Neural cell (in vitro differentiated cells): ENCODE measurements at regions not wholly inside any gene's neighbourhood (a gene's known extent, or its start where the extent isn't known, plus 50 kb on each side); places are given as distances from the start of the nearest gene placed in this dataset.

Source experiments
- H2AFZ ChIP-seq: fragments of 200-600, 300-800 bp; sonication (generic), shearing (Covaris generic); 2 replicates; pipeline ENCODE4 v1.6.0; 2014; ENCODE audit warnings: low read depth, mild to moderate bottlenecking, antibody characterized with exemption, low read length, moderate library complexity
- H3F3A ChIP-seq: fragments of 200-600 bp; shearing (Covaris generic); 2 replicates; pipeline ENCODE4 v1.6.1; 2016; ENCODE audit warnings: mild to moderate bottlenecking, moderate library complexity, mixed read lengths, antibody characterized with exemption, low read length; ENCODE audit not compliant: insufficient read depth, poor library complexity, severe bottlenecking
- H3K27ac ChIP-seq: fragments of 200-600, 300-800 bp; sonication (generic), shearing (Covaris generic); 2 replicates; pipeline ENCODE4 v1.5.1; 2014; ENCODE audit warnings: mild to moderate bottlenecking, low read length, moderate library complexity
- H3K27me3 ChIP-seq: fragments of 300-800, 200-600 bp; sonication (generic), shearing (Covaris generic); 2 replicates; pipeline ENCODE4 v1.6.0; 2014; ENCODE audit warnings: mild to moderate bottlenecking, low read depth, low read length, moderate library complexity; ENCODE audit not compliant: insufficient read depth
- H3K36me3 ChIP-seq: fragments of 300-800, 200-600 bp; sonication (generic), shearing (Covaris generic); 2 replicates; pipeline ENCODE4 v1.5.1; 2014; ENCODE audit warnings: mild to moderate bottlenecking, antibody characterized with exemption, low read length, moderate library complexity; ENCODE audit not compliant: insufficient read depth
- H3K4me2 ChIP-seq: fragments of 300-800, 200-600 bp; sonication (generic), shearing (Covaris generic); 2 replicates; pipeline ENCODE4 v1.6.0; 2014; ENCODE audit warnings: mild to moderate bottlenecking, low read length
- H3K4me3 ChIP-seq: fragments of 300-800, 200-600 bp; sonication (generic), shearing (Covaris generic); 2 replicates; pipeline ENCODE4 v1.5.1; 2014; ENCODE audit warnings: mild to moderate bottlenecking, low read length, moderate library complexity
- H3K79me2 ChIP-seq: fragments of 200-600 bp; shearing (Covaris generic); replicated peaks from 2 replicates; pipeline ENCODE4 v1.6.0; 2014; ENCODE audit warnings: mild to moderate bottlenecking, low read length, moderate library complexity; ENCODE audit not compliant: insufficient read depth
- H3K9ac ChIP-seq: fragments of 300-800, 200-600 bp; sonication (generic), shearing (Covaris generic); 2 replicates; pipeline ENCODE4 v1.6.1; 2016; ENCODE audit warnings: mild to moderate bottlenecking, low read length, mixed read lengths
- H3K9me2 ChIP-seq: fragments of 200-600 bp; shearing (Covaris generic); 2 replicates; pipeline ENCODE4 v1.6.1; 2016; ENCODE audit warnings: mild to moderate bottlenecking, low read length, mixed read lengths; ENCODE audit not compliant: insufficient read depth
- H3K9me3 ChIP-seq: fragments of 200-600, 300-800 bp; sonication (generic), shearing (Covaris generic); 2 replicates; pipeline ENCODE4 v1.6.1; 2016; ENCODE audit warnings: mild to moderate bottlenecking, mixed run types, low read length, moderate library complexity, mixed read lengths
- H4K20me1 ChIP-seq: fragments of 200-600 bp; shearing (Covaris generic); 2 replicates; pipeline ENCODE4 v1.6.1; 2016; ENCODE audit warnings: mild to moderate bottlenecking, mixed run types; ENCODE audit not compliant: insufficient read depth
- EP300 ChIP-seq: fragments of 450-650 bp; conservative IDR thresholded peaks from 2 replicates; pipeline ENCODE4 v1.6.1; 2014; ENCODE audit warnings: antibody characterized with exemption, mild to moderate bottlenecking, moderate library complexity; ENCODE audit not compliant: poor library complexity, severe bottlenecking
- EZH2 ChIP-seq: fragments of 200-600, 300-800 bp; shearing (Covaris generic), sonication (generic); IDR thresholded peaks from 2 replicates; pipeline ENCODE4 v1.6.1; 2014; ENCODE audit warnings: antibody characterized with exemption, low read length, borderline replicate concordance, mild to moderate bottlenecking; ENCODE audit not compliant: insufficient read depth, poor library complexity, severe bottlenecking
- MXI1 ChIP-seq: fragments of 450-650 bp; conservative IDR thresholded peaks from 2 replicates; pipeline ENCODE4 v1.6.1; 2014; ENCODE audit warnings: antibody characterized with exemption, mild to moderate bottlenecking; ENCODE audit not compliant: poor library complexity, severe bottlenecking
- POLR2AphosphoS5 ChIP-seq: IDR thresholded peaks from 2 replicates; pipeline ENCODE4 v1.6.1; 2012
- RAD21 ChIP-seq: fragments of 450-650 bp; conservative IDR thresholded peaks from 2 replicates; pipeline ENCODE4 v1.6.1; 2014; ENCODE audit warnings: antibody characterized with exemption, mild to moderate bottlenecking, moderate library complexity
- SMC3 ChIP-seq: fragments of 450-650 bp; conservative IDR thresholded peaks from 2 replicates; pipeline ENCODE4 v1.6.1; 2014; ENCODE audit warnings: antibody characterized with exemption, mild to moderate bottlenecking, moderate library complexity; ENCODE audit not compliant: poor library complexity
- TAF1 ChIP-seq: IDR thresholded peaks from 2 replicates; pipeline ENCODE4 v1.6.1; 2012; ENCODE audit warnings: low read depth
- TF ChIP-seq, protein P1 (sequence below): IDR thresholded peaks from 2 replicates; pipeline ENCODE4 v1.6.1; 2012; ENCODE audit warnings: borderline replicate concordance
- TF ChIP-seq, protein P2 (sequence below): fragments of 450-650 bp; IDR thresholded peaks from 2 replicates; pipeline ENCODE4 v1.5.1; 2014; ENCODE audit warnings: antibody characterized with exemption, mild to moderate bottlenecking, moderate library complexity; ENCODE audit not compliant: poor library complexity, severe bottlenecking

DNA sequence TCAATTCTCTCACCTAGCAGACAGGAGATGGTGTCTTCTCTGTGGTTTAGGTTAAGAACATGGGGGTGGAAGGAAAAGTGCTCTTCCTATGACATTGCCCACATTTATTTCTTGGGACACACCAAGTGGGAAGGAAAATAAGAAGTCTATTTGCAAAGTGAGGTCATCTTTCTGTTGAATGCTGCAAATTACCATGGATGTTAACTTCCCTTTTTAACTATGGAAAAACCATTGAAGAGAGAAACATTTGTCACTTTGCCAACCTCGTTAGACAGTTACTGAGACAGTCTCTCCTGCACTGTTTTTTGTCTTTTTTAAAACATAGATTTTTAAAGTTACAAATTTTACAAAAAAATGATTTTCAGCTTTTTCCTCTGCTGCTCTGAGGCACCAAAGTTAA is 72.8 kb upstream of the BEND4 start:
- H4K20me1 ChIP-seq, result no peaks in the 10 kb centered on the region
- no peak overlapping the region for H3K4me3 ChIP-seq
- no peaks in the 10 kb centered on the region for H3K27me3 ChIP-seq
- H3K4me2 ChIP-seq, result no peak overlapping the region
- TF ChIP-seq MXI1 (no peak), RAD21 (no peak), SMC3 (no peak), POLR2AphosphoS5 (no peak), EZH2 (no peak)
- TF ChIP-seq, protein P1, sequence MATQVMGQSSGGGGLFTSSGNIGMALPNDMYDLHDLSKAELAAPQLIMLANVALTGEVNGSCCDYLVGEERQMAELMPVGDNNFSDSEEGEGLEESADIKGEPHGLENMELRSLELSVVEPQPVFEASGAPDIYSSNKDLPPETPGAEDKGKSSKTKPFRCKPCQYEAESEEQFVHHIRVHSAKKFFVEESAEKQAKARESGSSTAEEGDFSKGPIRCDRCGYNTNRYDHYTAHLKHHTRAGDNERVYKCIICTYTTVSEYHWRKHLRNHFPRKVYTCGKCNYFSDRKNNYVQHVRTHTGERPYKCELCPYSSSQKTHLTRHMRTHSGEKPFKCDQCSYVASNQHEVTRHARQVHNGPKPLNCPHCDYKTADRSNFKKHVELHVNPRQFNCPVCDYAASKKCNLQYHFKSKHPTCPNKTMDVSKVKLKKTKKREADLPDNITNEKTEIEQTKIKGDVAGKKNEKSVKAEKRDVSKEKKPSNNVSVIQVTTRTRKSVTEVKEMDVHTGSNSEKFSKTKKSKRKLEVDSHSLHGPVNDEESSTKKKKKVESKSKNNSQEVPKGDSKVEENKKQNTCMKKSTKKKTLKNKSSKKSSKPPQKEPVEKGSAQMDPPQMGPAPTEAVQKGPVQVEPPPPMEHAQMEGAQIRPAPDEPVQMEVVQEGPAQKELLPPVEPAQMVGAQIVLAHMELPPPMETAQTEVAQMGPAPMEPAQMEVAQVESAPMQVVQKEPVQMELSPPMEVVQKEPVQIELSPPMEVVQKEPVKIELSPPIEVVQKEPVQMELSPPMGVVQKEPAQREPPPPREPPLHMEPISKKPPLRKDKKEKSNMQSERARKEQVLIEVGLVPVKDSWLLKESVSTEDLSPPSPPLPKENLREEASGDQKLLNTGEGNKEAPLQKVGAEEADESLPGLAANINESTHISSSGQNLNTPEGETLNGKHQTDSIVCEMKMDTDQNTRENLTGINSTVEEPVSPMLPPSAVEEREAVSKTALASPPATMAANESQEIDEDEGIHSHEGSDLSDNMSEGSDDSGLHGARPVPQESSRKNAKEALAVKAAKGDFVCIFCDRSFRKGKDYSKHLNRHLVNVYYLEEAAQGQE, result no peak
- TF ChIP-seq, protein P2, sequence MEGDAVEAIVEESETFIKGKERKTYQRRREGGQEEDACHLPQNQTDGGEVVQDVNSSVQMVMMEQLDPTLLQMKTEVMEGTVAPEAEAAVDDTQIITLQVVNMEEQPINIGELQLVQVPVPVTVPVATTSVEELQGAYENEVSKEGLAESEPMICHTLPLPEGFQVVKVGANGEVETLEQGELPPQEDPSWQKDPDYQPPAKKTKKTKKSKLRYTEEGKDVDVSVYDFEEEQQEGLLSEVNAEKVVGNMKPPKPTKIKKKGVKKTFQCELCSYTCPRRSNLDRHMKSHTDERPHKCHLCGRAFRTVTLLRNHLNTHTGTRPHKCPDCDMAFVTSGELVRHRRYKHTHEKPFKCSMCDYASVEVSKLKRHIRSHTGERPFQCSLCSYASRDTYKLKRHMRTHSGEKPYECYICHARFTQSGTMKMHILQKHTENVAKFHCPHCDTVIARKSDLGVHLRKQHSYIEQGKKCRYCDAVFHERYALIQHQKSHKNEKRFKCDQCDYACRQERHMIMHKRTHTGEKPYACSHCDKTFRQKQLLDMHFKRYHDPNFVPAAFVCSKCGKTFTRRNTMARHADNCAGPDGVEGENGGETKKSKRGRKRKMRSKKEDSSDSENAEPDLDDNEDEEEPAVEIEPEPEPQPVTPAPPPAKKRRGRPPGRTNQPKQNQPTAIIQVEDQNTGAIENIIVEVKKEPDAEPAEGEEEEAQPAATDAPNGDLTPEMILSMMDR, result no peak
- H3K9ac ChIP-seq, result no peak overlapping the region
- H3K9me2 ChIP-seq, result no peaks in the 10 kb centered on the region
- no peaks in the 10 kb centered on the region for H3K9me3 ChIP-seq
- H3K79me2 ChIP-seq, result no peaks in the 10 kb centered on the region
- H3K36me3 ChIP-seq, result no peaks in the 10 kb centered on the region
- no peak overlapping the region for H2AFZ ChIP-seq
- H3K27ac ChIP-seq, result no peak overlapping the region
- no peaks in the 10 kb centered on the region for H3F3A ChIP-seq

DNA sequence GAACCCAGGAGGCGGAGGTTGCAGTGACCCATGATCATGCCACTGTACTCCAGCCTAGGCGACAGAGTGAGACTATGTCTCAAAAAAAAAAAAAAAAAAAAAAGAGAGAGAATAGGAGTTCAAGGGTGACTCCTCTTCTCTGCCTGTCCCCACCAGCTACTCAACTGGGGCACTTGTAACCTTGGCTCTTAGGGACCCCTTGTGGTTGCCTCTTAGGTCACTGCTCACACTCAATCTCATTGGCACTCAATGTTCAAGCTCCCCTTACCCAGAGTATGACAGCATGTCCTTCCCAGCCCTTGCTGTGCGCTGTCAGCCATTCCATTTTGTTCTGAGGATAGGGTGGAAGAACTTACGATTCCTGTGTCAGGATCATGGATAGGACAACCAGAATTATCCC is 82.4 kb upstream of the BEND4 start:
- H2AFZ ChIP-seq, result no peak overlapping the region
- H3K4me3 ChIP-seq, result no peak overlapping the region
- H3K4me2 ChIP-seq, result no peak overlapping the region
- H3K9me2 ChIP-seq, result no peaks in the 10 kb centered on the region
- no peaks in the 10 kb centered on the region for H3F3A ChIP-seq
- no peaks in the 10 kb centered on the region for H4K20me1 ChIP-seq
- H3K36me3 ChIP-seq, result no peaks in the 10 kb centered on the region
- no peaks in the 10 kb centered on the region for H3K79me2 ChIP-seq
- no peak overlapping the region for H3K27ac ChIP-seq
- H3K27me3 ChIP-seq, result no peaks in the 10 kb centered on the region
- H3K9ac ChIP-seq, result no peak overlapping the region
- H3K9me3 ChIP-seq, result no peaks in the 10 kb centered on the region
- TF ChIP-seq EZH2, result no peak
- TF ChIP-seq TAF1, result no peak
- TF ChIP-seq MXI1, result no peak
- TF ChIP-seq, protein P1, result no peak
- TF ChIP-seq EP300, result no peak
- no peak for TF ChIP-seq SMC3
- TF ChIP-seq RAD21, result no peak
- TF ChIP-seq POLR2AphosphoS5, result no peak
- TF ChIP-seq, protein P2, result no peak
